ENCODE measurements at regions not wholly inside any gene's neighbourhood (a gene's known extent, or its start where the extent isn't known, plus 50 kb on each side); places are given as distances from the start of the nearest gene placed in this dataset.

- no peaks in the 10 kb centered on the region for H3K9me3 ChIP-seq
- TF ChIP-seq CTCF (IDR thresholded peaks at IDR 0.05) (no peak), POLR2A (IDR thresholded peaks at IDR 0.05; ENCODE audit: low read depth) (no peak), POLR2AphosphoS5 (IDR thresholded peaks at IDR 0.05) (no peak), EP300 (IDR thresholded peaks at IDR 0.05) (no peak)
- no peaks in the 10 kb centered on the region for H3K4me1 ChIP-seq
- H3K27me3 ChIP-seq, result no peaks in the 10 kb centered on the region
- no peak overlapping the region for H3K27ac ChIP-seq (replicated peaks in 1 of 4)
- no peaks in the 10 kb centered on the region for H3K36me3 ChIP-seq
- intact Hi-C loops (cut with DNase I), result no loop called here
- WGBS, result 90% methylated on average over 5 of the region's 5 CpGs
- no peak for DNase-seq (ENCODE audit: extremely low spot score)
- H3K4me3 ChIP-seq, result no peak overlapping the region
These were observed 57.4 kb downstream of the PRR20E start for GRCh38 chr13:57224414-57224813.

GRCh38 chr13:57250472-57250871 lies 83.5 kb downstream of the PRR20E start:
- 83% methylated on average over 2 of the region's 2 CpGs for WGBS
- Histone ChIP-seq H3K4me1 (no peaks in the 10 kb centered on the region), H3K27ac (replicated peaks in 1 of 4) (no peak overlapping the region), H3K9me3 (no peaks in the 10 kb centered on the region), H3K4me3 (no peak overlapping the region), H3K27me3 (no peaks in the 10 kb centered on the region), H3K36me3 (no peaks in the 10 kb centered on the region)
- DNase-seq (ENCODE audit: extremely low spot score), result no peak
- intact Hi-C loops (cut with DNase I), result no loop called here
- TF ChIP-seq EP300 (IDR thresholded peaks at IDR 0.05), result no peak
- TF ChIP-seq POLR2A (IDR thresholded peaks at IDR 0.05; ENCODE audit: low read depth), result no peak
- TF ChIP-seq CTCF (IDR thresholded peaks at IDR 0.05), result no peak
- no peak for TF ChIP-seq POLR2AphosphoS5 (IDR thresholded peaks at IDR 0.05)

- intact Hi-C loops (cut with DNase I), result no loop called here
- 85% methylated on average over 2 of the region's 2 CpGs for WGBS
- no peak for TF ChIP-seq EP300 (IDR thresholded peaks at IDR 0.05)
- H3K4me3 ChIP-seq, result no peak overlapping the region
- no peaks in the 10 kb centered on the region for H3K4me1 ChIP-seq
- DNase-seq (ENCODE audit: extremely low spot score), result no peak
- no peaks in the 10 kb centered on the region for H3K36me3 ChIP-seq
- no peaks in the 10 kb centered on the region for H3K27me3 ChIP-seq
- no peak overlapping the region for H3K27ac ChIP-seq (replicated peaks in 1 of 4)
- H3K9me3 ChIP-seq, result no peaks in the 10 kb centered on the region
These were observed 86.6 kb downstream of the PRR20E start for GRCh38 chr13:57253551-57253950.

- no peak for TF ChIP-seq EP300 (IDR thresholded peaks at IDR 0.05)
- no peak for TF ChIP-seq POLR2AphosphoS5 (IDR thresholded peaks at IDR 0.05)
- TF ChIP-seq CTCF (IDR thresholded peaks at IDR 0.05), result no peak
- TF ChIP-seq POLR2A (IDR thresholded peaks at IDR 0.05; ENCODE audit: low read depth), result no peak
- no peak overlapping the region for H3K4me3 ChIP-seq
- intact Hi-C loops (cut with DNase I), result no loop called here
- no peaks in the 10 kb centered on the region for H3K27me3 ChIP-seq
- no peak for DNase-seq (ENCODE audit: extremely low spot score)
- H3K36me3 ChIP-seq, result no peaks in the 10 kb centered on the region
- peaks cover 0 to 8% (median 0%) of the 10 kb centered on the region in 4 donors for H3K9me3 ChIP-seq
- H3K4me1 ChIP-seq, result no peaks in the 10 kb centered on the region
- H3K27ac ChIP-seq (replicated peaks in 1 of 4), result no peak overlapping the region
These were observed 98.0 kb downstream of the PRR20E start for GRCh38 chr13:57264965-57265364.

- TF ChIP-seq POLR2A (IDR thresholded peaks at IDR 0.05; ENCODE audit: low read depth) (no peak), POLR2AphosphoS5 (IDR thresholded peaks at IDR 0.05) (no peak), CTCF (IDR thresholded peaks at IDR 0.05) (no peak), EP300 (IDR thresholded peaks at IDR 0.05) (no peak)
- Histone ChIP-seq H3K4me3 (no peak overlapping the region), H3K9me3 (peaks cover 0 to 8% (median 0%) of the 10 kb centered on the region in 4 donors), H3K4me1 (no peaks in the 10 kb centered on the region), H3K27ac (replicated peaks in 1 of 4) (no peak overlapping the region), H3K27me3 (no peaks in the 10 kb centered on the region), H3K36me3 (no peaks in the 10 kb centered on the region)
- intact Hi-C loops (cut with DNase I), result no loop called here
- DNase-seq (ENCODE audit: extremely low spot score), result no peak
These were observed 103.5 kb downstream of the PRR20E start for GRCh38 chr13:57270493-57270892.

Data from esophagus muscularis mucosa (tissue), 4 donors.